GM12878 (cell line): ENCODE measurements at regions not wholly inside any gene's neighbourhood (a gene's known extent, or its start where the extent isn't known, plus 50 kb on each side); places are given as distances from the start of the nearest gene placed in this dataset.

Experiments
- ATAC-seq: fragments of 200-7000 bp; cut with Tn5 transposase; 3 replicates; pipeline ENCODE4 v1.9.1; 2020; ENCODE audit warnings: mild to moderate bottlenecking, moderate library complexity
- BruUV-seq: library from RNA; stranded (reverse); fragments of 400-500 nt; replicated peaks from 2 replicates; lab custom pipeline; 2021; lab: Mats Ljungman, UMichigan
- CTCF ChIA-PET: fragments of 300-600 bp; sonication (Branson Sonifier 250); formaldehyde crosslinking; extraction: SDS; loops from one replicate; lab custom pipeline; 2021; ENCODE audit warnings: inconsistent platforms; lab: Yijun Ruan, JAX
- POLR2A ChIA-PET: fragments of 350-600 bp; formaldehyde crosslinking; extraction: SDS; loops from one replicate; lab custom pipeline; 2021; ENCODE audit warnings: inconsistent platforms; lab: Charles Lee
- RAD21 ChIA-PET: fragments of 300-600 bp; sonication (Branson Sonifier 250); formaldehyde crosslinking; loops from one replicate; lab custom pipeline; 2023; ENCODE audit warnings: antibody characterized with exemption; ENCODE audit not compliant: unreplicated experiment; lab: Charles Lee
- SMC1A ChIA-PET: fragments of 300-600 bp; sonication (Branson Sonifier 250); formaldehyde crosslinking; loops from one replicate; lab custom pipeline; 2023; ENCODE audit not compliant: unreplicated experiment, uncharacterized antibody; lab: Charles Lee
- DNase-seq: peaks from one replicate; pipeline ENCODE4 v3.0.0-alpha.2; 2011; ENCODE audit warnings: low read depth, low spot score
- FAIRE-seq: peaks from 3 replicates; lab custom pipeline; 2011; peaks lifted over from hg19 to GRCh38; lab: Jason Lieb, UNC
- H2AFZ ChIP-seq: 2 replicates; pipeline ENCODE4 v1.6.0; 2011; ENCODE audit warnings: low read depth, low read length, control low read depth; ENCODE audit not compliant: control insufficient read depth
- H3K27ac ChIP-seq: 2 replicates; pipeline ENCODE4 v1.5.1; 2011; ENCODE audit warnings: control low read depth; ENCODE audit not compliant: control insufficient read depth, insufficient read depth
- H3K27me3 ChIP-seq, 2 experiments: replicated peaks in 1 of 2; 2 replicates each; pipeline versions ENCODE4 v1.6.0 to v1.6.1; 2011; ENCODE audit warnings: low read length in 1 of 2; ENCODE audit not compliant: control insufficient read depth in 2 of 2, insufficient read depth in 2 of 2
- H3K36me3 ChIP-seq, 2 experiments: 2 replicates each; pipeline ENCODE4 v1.5.1; 2011; ENCODE audit warnings: low read length in 1 of 2; ENCODE audit not compliant: control insufficient read depth in 2 of 2, insufficient read depth in 2 of 2
- H3K4me1 ChIP-seq: 2 replicates; pipeline ENCODE4 v1.6.1; 2011; ENCODE audit warnings: mild to moderate bottlenecking, low read length, moderate library complexity, mixed read lengths; ENCODE audit not compliant: control insufficient read depth, insufficient read depth
- H3K4me2 ChIP-seq: 2 replicates; pipeline ENCODE4 v1.6.0; 2011; ENCODE audit warnings: control low read depth; ENCODE audit not compliant: control insufficient read depth, insufficient read depth
- H3K4me3 ChIP-seq: fragments of 200-600 bp; sonication (generic); 2 replicates; pipeline ENCODE4 v1.5.1; 2016
- H3K79me2 ChIP-seq: 2 replicates; pipeline ENCODE4 v1.6.0; 2011; ENCODE audit warnings: low read length; ENCODE audit not compliant: control insufficient read depth, insufficient read depth
- H3K9ac ChIP-seq: 2 replicates; pipeline ENCODE4 v1.8.0; 2011; ENCODE audit warnings: low read length, control low read depth, mixed read lengths; ENCODE audit not compliant: control insufficient read depth, insufficient read depth
- H3K9me3 ChIP-seq: replicated peaks from 3 replicates; pipeline ENCODE4 v1.5.1; 2011; ENCODE audit warnings: mild to moderate bottlenecking, low read length; ENCODE audit not compliant: control insufficient read depth, insufficient read depth
- H4K20me1 ChIP-seq: 2 replicates; pipeline ENCODE4 v1.6.0; 2011; ENCODE audit not compliant: control insufficient read depth, insufficient read depth
- BCL11A ChIP-seq: IDR thresholded peaks from 2 replicates; pipeline ENCODE4 v1.6.1; 2011; ENCODE audit warnings: low read depth, low read length
- CHD4 ChIP-seq: fragments of 200-600 bp; sonication (generic); IDR thresholded peaks from 2 replicates; pipeline ENCODE4 v1.6.1; 2016; ENCODE audit warnings: mild to moderate bottlenecking
- DPF2 ChIP-seq: fragments of 450-650 bp; IDR thresholded peaks from 2 replicates; pipeline ENCODE4 v1.6.1; 2017; ENCODE audit warnings: mild to moderate bottlenecking
- ETV6 ChIP-seq, 2 experiments: fragments of 450-650 bp in 1 of 2; IDR thresholded peaks in 1 of 2; conservative IDR thresholded peaks in 1 of 2; 2 replicates each; pipeline ENCODE4 v1.6.1; 2014; ENCODE audit warnings: antibody characterized with exemption in 1 of 2, borderline replicate concordance in 1 of 2, low read depth in 1 of 2, mild to moderate bottlenecking in 1 of 2, moderate library complexity in 1 of 2
- GABPA ChIP-seq: IDR thresholded peaks from 2 replicates; pipeline ENCODE4 v1.6.1; 2014; ENCODE audit warnings: antibody characterized with exemption, low read depth, mild to moderate bottlenecking, inconsistent platforms
- NR2C1 ChIP-seq: fragments of 450-650 bp; IDR thresholded peaks from 2 replicates; pipeline ENCODE4 v1.6.1; 2017; ENCODE audit warnings: antibody characterized with exemption, mild to moderate bottlenecking, moderate library complexity
- PAX5 ChIP-seq: IDR thresholded peaks from 2 replicates; pipeline ENCODE4 v1.6.1; 2011; ENCODE audit warnings: low read depth, low read length, borderline replicate concordance
- ZNF384 ChIP-seq: IDR thresholded peaks from 2 replicates; pipeline ENCODE4 v1.6.1; 2012; ENCODE audit warnings: low read depth, mild to moderate bottlenecking, low read length, improper control_type of control experiment, borderline replicate concordance
- WGBS: methylation state at CpG from one replicate; pipeline ENCODE4 v1.1.6; 2016; ENCODE audit warnings: low lambda C conversion rate; ENCODE audit not compliant: insufficient replicate concordance, insufficient coverage; ENCODE audit errors: missing lambda C conversion rate; 5-methylcytosine and 5-hydroxymethylcytosine counted together
- in situ Hi-C: fragments of 300-500 bp; cut with MboI; formaldehyde crosslinking; loops from 9 replicates; pipeline ENCODE4 v1.14.3; 2018; ENCODE audit warnings: mixed read lengths
- intact Hi-C: fragments of 100-400 bp; cut with micrococcal nuclease; formaldehyde crosslinking; loops from one replicate; pipeline ENCODE4 v1.14.2; 2022; ENCODE audit not compliant: unreplicated experiment
- TF ChIP-seq, protein P1 (sequence below): fragments of 450-650 bp; IDR thresholded peaks from 2 replicates; pipeline ENCODE4 v1.6.1; 2016; ENCODE audit warnings: mild to moderate bottlenecking, moderate library complexity, borderline replicate concordance

DNA sequence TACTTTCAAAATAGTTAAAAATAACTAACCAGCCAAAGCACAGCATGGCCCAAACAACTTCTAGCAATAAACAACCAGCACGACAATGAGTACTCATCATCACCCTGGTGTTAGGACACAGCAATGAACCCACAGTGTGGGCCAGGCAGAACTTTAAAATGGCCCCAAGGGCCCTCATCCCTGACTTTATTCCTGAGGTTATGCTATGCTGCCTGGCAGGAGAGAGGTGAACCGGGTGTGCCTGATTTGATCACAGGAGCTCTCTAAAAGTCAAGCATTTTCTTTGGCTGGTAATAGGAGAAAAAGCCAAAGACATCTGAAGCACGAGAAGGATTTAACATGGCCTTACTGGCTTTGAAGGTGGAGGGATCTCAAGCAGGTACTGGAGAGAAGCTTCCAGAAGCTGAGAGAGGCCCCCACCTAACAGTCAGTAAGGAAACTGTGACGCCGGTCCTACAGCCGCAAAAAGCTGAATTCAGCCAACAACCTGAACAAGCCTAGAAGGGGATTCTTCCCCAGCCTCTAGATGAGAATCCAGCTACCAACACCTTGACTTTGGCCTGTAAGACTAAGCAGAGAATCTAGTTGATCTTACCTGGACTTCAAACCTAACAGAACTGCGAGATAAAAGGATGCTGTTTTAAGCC, 115.4 kb downstream of the DDX1 start:
- DNase-seq: no peak
- no TSS peak for BruUV-seq
- no peak overlapping the region for H3K9ac ChIP-seq
- H2AFZ ChIP-seq: no peak overlapping the region
- CTCF ChIA-PET: no interaction called here
- in situ Hi-C loops: no loop called here
- intact Hi-C loops: no loop called here
- TF ChIP-seq BCL11A: no peak
- TF ChIP-seq, protein P1, sequence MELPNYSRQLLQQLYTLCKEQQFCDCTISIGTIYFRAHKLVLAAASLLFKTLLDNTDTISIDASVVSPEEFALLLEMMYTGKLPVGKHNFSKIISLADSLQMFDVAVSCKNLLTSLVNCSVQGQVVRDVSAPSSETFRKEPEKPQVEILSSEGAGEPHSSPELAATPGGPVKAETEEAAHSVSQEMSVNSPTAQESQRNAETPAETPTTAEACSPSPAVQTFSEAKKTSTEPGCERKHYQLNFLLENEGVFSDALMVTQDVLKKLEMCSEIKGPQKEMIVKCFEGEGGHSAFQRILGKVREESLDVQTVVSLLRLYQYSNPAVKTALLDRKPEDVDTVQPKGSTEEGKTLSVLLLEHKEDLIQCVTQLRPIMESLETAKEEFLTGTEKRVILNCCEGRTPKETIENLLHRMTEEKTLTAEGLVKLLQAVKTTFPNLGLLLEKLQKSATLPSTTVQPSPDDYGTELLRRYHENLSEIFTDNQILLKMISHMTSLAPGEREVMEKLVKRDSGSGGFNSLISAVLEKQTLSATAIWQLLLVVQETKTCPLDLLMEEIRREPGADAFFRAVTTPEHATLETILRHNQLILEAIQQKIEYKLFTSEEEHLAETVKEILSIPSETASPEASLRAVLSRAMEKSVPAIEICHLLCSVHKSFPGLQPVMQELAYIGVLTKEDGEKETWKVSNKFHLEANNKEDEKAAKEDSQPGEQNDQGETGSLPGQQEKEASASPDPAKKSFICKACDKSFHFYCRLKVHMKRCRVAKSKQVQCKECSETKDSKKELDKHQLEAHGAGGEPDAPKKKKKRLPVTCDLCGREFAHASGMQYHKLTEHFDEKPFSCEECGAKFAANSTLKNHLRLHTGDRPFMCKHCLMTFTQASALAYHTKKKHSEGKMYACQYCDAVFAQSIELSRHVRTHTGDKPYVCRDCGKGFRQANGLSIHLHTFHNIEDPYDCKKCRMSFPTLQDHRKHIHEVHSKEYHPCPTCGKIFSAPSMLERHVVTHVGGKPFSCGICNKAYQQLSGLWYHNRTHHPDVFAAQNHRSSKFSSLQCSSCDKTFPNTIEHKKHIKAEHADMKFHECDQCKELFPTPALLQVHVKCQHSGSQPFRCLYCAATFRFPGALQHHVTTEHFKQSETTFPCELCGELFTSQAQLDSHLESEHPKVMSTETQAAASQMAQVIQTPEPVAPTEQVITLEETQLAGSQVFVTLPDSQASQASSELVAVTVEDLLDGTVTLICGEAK: no peak
- no peak for TF ChIP-seq PAX5
- no peak for TF ChIP-seq DPF2
- TF ChIP-seq ETV6 (conservative IDR thresholded peaks at IDR 0.05 in 1 of 2, IDR thresholded peaks at IDR 0.05 in 1 of 2; ENCODE audit: borderline replicate concordance in 1 of 2, low read depth in 1 of 2): no peak
- TF ChIP-seq ZNF384: no peak
- TF ChIP-seq CHD4: no peak
- no peak for TF ChIP-seq GABPA
- TF ChIP-seq NR2C1: no peak
- RAD21 ChIA-PET: no interaction called here
- no peak overlapping the region for H3K4me2 ChIP-seq
- SMC1A ChIA-PET: no interaction called here
- POLR2A ChIA-PET: no interaction called here
- no peaks in the 10 kb centered on the region for H4K20me1 ChIP-seq
- no peak for FAIRE-seq
- H3K4me3 ChIP-seq: no peak overlapping the region
- H3K9me3 ChIP-seq: no peaks in the 10 kb centered on the region
- no peak overlapping the region for H3K27ac ChIP-seq
- ATAC-seq: no peak
- no peaks in the 10 kb centered on the region for H3K36me3 ChIP-seq
- H3K4me1 ChIP-seq: no peaks in the 10 kb centered on the region
- WGBS: 35% methylated on average over 7 of the region's 7 CpGs
- H3K79me2 ChIP-seq: no peaks in the 10 kb centered on the region
- H3K27me3 ChIP-seq: peaks cover 0 to 2% of the 10 kb centered on the region in 2 experiments; a peak in 2 of 4 replicates
